Activated CD8-positive, alpha-beta memory T cell treated with anti-CD3 and anti-CD28 coated beads, Interleukin-2, amount 10 ng/mL, durations not matched to agents 7 days and 5 days (primary cell): ENCODE measurements at regions not wholly inside any gene's neighbourhood (a gene's known extent, or its start where the extent isn't known, plus 50 kb on each side); places are given as distances from the start of the nearest gene placed in this dataset.
"Not testable (repeated sequence)": the region's sequence is repeated elsewhere in the genome, so short reads cannot be mapped to it uniquely, and the experiment has no call there.

ENCODE experiments used
- ATAC-seq: fragments of 150-1000 bp; cut with Tn5 transposase; one replicate; pipeline ENCODE4 v1.10.0; 2021; ENCODE audit warnings: moderate library complexity
- CTCF ChIA-PET: fragments of 350-600 bp; sonication (Branson Sonifier 250); formaldehyde crosslinking; loops from one replicate; lab custom pipeline; 2021; ENCODE audit warnings: antibody characterized with exemption; lab: Charles Lee
- DNase-seq: peaks from one replicate; pipeline ENCODE4 v3.0.0-alpha.2; 2020
- H3K27ac Mint-ChIP-seq: one replicate; pipeline ENCODE4 v1.8.0; 2021; ENCODE audit warnings: mild to moderate bottlenecking, mixed read lengths
- H3K27me3 Mint-ChIP-seq: one replicate; pipeline ENCODE4 v1.8.0; 2021; ENCODE audit warnings: mixed read lengths
- H3K36me3 Mint-ChIP-seq: one replicate; pipeline ENCODE4 v1.8.0; 2021; ENCODE audit warnings: mild to moderate bottlenecking, mixed read lengths
- H3K4me1 Mint-ChIP-seq: one replicate; pipeline ENCODE4 v1.8.0; 2021; ENCODE audit warnings: mixed read lengths
- H3K4me3 Mint-ChIP-seq: one replicate; pipeline ENCODE4 v1.8.0; 2021; ENCODE audit warnings: mild to moderate bottlenecking, moderate library complexity, mixed read lengths
- H3K9me3 Mint-ChIP-seq: one replicate; pipeline ENCODE4 v1.8.0; 2022; ENCODE audit warnings: low read depth, mixed read lengths

- ATAC-seq, H3K4me1 Mint-ChIP-seq, H3K36me3 Mint-ChIP-seq, H3K4me3 Mint-ChIP-seq, H3K27me3 Mint-ChIP-seq, H3K27ac Mint-ChIP-seq, DNase-seq, H3K9me3 Mint-ChIP-seq, CTCF ChIA-PET: not testable (repeated sequence)
Observed at GRCh38 chr3:110023022-110023421, 685.7 kb upstream of the DPPA4 start.

- Mint-ChIP-seq H3K4me3 (no peak overlapping the region), H3K27me3 (no peaks in the 10 kb centered on the region), H3K27ac (no peak overlapping the region), H3K36me3 (no peaks in the 10 kb centered on the region), H3K4me1 (no peaks in the 10 kb centered on the region), H3K9me3 (no peaks in the 10 kb centered on the region)
- no peak for DNase-seq
- no peak for ATAC-seq
- CTCF ChIA-PET, result no interaction called here
Observed at GRCh38 chr3:110026421-110026820, 689.1 kb upstream of the DPPA4 start.

GRCh38 chr3:110027446-110028080, 690.2 kb upstream of the DPPA4 start:
- Mint-ChIP-seq H3K4me3 (no peak overlapping the region), H3K4me1 (no peaks in the 10 kb centered on the region), H3K27ac (no peak overlapping the region), H3K27me3 (no peaks in the 10 kb centered on the region), H3K36me3 (no peaks in the 10 kb centered on the region), H3K9me3 (no peaks in the 10 kb centered on the region)
- CTCF ChIA-PET, result no interaction called here
- ATAC-seq (no peak), DNase-seq (no peak)

GRCh38 chr3:110031975-110032374, 694.6 kb upstream of the DPPA4 start:
- H3K27me3 Mint-ChIP-seq, result no peaks in the 10 kb centered on the region
- no peak overlapping the region for H3K4me3 Mint-ChIP-seq
- no peak for DNase-seq
- ATAC-seq, result no peak
- no peaks in the 10 kb centered on the region for H3K4me1 Mint-ChIP-seq
- no peaks in the 10 kb centered on the region for H3K9me3 Mint-ChIP-seq
- H3K27ac Mint-ChIP-seq, result no peak overlapping the region
- CTCF ChIA-PET, result no interaction called here
- no peaks in the 10 kb centered on the region for H3K36me3 Mint-ChIP-seq

GRCh38 chr3:110059431-110059830, 722.1 kb upstream of the DPPA4 start:
- CTCF ChIA-PET, result no interaction called here
- no peaks in the 10 kb centered on the region for H3K9me3 Mint-ChIP-seq
- H3K36me3 Mint-ChIP-seq, result no peaks in the 10 kb centered on the region
- DNase-seq (no peak), ATAC-seq (no peak)
- H3K4me3 Mint-ChIP-seq, result no peak overlapping the region
- no peak overlapping the region for H3K27ac Mint-ChIP-seq
- no peaks in the 10 kb centered on the region for H3K27me3 Mint-ChIP-seq
- H3K4me1 Mint-ChIP-seq, result no peaks in the 10 kb centered on the region

GRCh38 chr3:110062716-110063115, 725.4 kb upstream of the DPPA4 start:
- DNase-seq (no peak), ATAC-seq (no peak)
- Mint-ChIP-seq H3K9me3 (no peaks in the 10 kb centered on the region), H3K4me1 (no peaks in the 10 kb centered on the region), H3K27me3 (no peaks in the 10 kb centered on the region), H3K36me3 (no peaks in the 10 kb centered on the region), H3K27ac (no peak overlapping the region), H3K4me3 (no peak overlapping the region)
- CTCF ChIA-PET, result no interaction called here

- no peak overlapping the region for H3K4me3 Mint-ChIP-seq
- DNase-seq (no peak), ATAC-seq (no peak)
- CTCF ChIA-PET, result no interaction called here
- no peaks in the 10 kb centered on the region for H3K9me3 Mint-ChIP-seq
- H3K27me3 Mint-ChIP-seq, result no peaks in the 10 kb centered on the region
- no peaks in the 10 kb centered on the region for H3K4me1 Mint-ChIP-seq
- no peaks in the 10 kb centered on the region for H3K36me3 Mint-ChIP-seq
- H3K27ac Mint-ChIP-seq, result no peak overlapping the region
Observed at GRCh38 chr3:110063178-110063577, 725.8 kb upstream of the DPPA4 start.

- Mint-ChIP-seq H3K4me1 (peaks cover 13% of the 10 kb centered on the region), H3K9me3 (no peaks in the 10 kb centered on the region), H3K27ac (no peak overlapping the region), H3K27me3 (no peaks in the 10 kb centered on the region), H3K4me3 (no peak overlapping the region), H3K36me3 (no peaks in the 10 kb centered on the region)
- CTCF ChIA-PET, result no interaction called here
- no peak for ATAC-seq
- DNase-seq, result no peak
Observed at GRCh38 chr3:110066206-110066605, 728.9 kb upstream of the DPPA4 start.

GRCh38 chr3:110067527-110067926, 730.2 kb upstream of the DPPA4 start:
- ATAC-seq (no peak), DNase-seq (no peak)
- CTCF ChIA-PET, result no interaction called here
- H3K4me1 Mint-ChIP-seq, result peaks cover 13% of the 10 kb centered on the region
- H3K27ac Mint-ChIP-seq, result no peak overlapping the region
- no peak overlapping the region for H3K4me3 Mint-ChIP-seq
- peaks cover 4% of the 10 kb centered on the region for H3K9me3 Mint-ChIP-seq
- H3K27me3 Mint-ChIP-seq, result no peaks in the 10 kb centered on the region
- peaks cover 5% of the 10 kb centered on the region for H3K36me3 Mint-ChIP-seq

GRCh38 chr3:110069761-110070160, 732.4 kb upstream of the DPPA4 start:
- no peak overlapping the region for H3K27ac Mint-ChIP-seq
- no peak overlapping the region for H3K4me3 Mint-ChIP-seq
- peaks cover 5% of the 10 kb centered on the region for H3K36me3 Mint-ChIP-seq
- DNase-seq (no peak), ATAC-seq (no peak)
- H3K27me3 Mint-ChIP-seq, result no peaks in the 10 kb centered on the region
- H3K9me3 Mint-ChIP-seq, result peaks cover 4% of the 10 kb centered on the region
- CTCF ChIA-PET, result no interaction called here
- H3K4me1 Mint-ChIP-seq, result peaks cover 13% of the 10 kb centered on the region

- DNase-seq (no peak), ATAC-seq (no peak)
- peaks cover 13% of the 10 kb centered on the region for H3K4me1 Mint-ChIP-seq
- no peak overlapping the region for H3K4me3 Mint-ChIP-seq
- H3K27me3 Mint-ChIP-seq, result no peaks in the 10 kb centered on the region
- H3K27ac Mint-ChIP-seq, result no peak overlapping the region
- H3K36me3 Mint-ChIP-seq, result peaks cover 5% of the 10 kb centered on the region
- CTCF ChIA-PET, result no interaction called here
- peaks cover 4% of the 10 kb centered on the region for H3K9me3 Mint-ChIP-seq
Observed at GRCh38 chr3:110070161-110070916, 733.0 kb upstream of the DPPA4 start.

- Mint-ChIP-seq H3K9me3 (peaks cover 4% of the 10 kb centered on the region), H3K27me3 (no peaks in the 10 kb centered on the region), H3K27ac (no peak overlapping the region), H3K4me3 (no peak overlapping the region), H3K4me1 (peaks cover 13% of the 10 kb centered on the region), H3K36me3 (peaks cover 5% of the 10 kb centered on the region)
- DNase-seq (no peak), ATAC-seq (no peak)
- CTCF ChIA-PET, result no interaction called here
Observed at GRCh38 chr3:110074095-110074494, 736.7 kb upstream of the DPPA4 start.

- H3K4me1 Mint-ChIP-seq, result no peaks in the 10 kb centered on the region
- no peak overlapping the region for H3K4me3 Mint-ChIP-seq
- CTCF ChIA-PET, result no interaction called here
- ATAC-seq, result no peak
- H3K27ac Mint-ChIP-seq, result no peak overlapping the region
- no peak for DNase-seq
- H3K36me3 Mint-ChIP-seq, result no peaks in the 10 kb centered on the region
- H3K9me3 Mint-ChIP-seq, result no peaks in the 10 kb centered on the region
- H3K27me3 Mint-ChIP-seq, result no peaks in the 10 kb centered on the region
Observed at GRCh38 chr3:110077093-110077492, 739.7 kb upstream of the DPPA4 start.

- Mint-ChIP-seq H3K36me3 (no peaks in the 10 kb centered on the region), H3K27me3 (no peaks in the 10 kb centered on the region), H3K27ac (no peak overlapping the region), H3K4me1 (no peaks in the 10 kb centered on the region), H3K9me3 (peaks cover 2% of the 10 kb centered on the region), H3K4me3 (no peak overlapping the region)
- CTCF ChIA-PET, result no interaction called here
- no peak for DNase-seq
- ATAC-seq, result no peak
Observed at GRCh38 chr3:110093411-110093810, 756.1 kb upstream of the DPPA4 start.
